ENCODE measurements at regions not wholly inside any gene's neighbourhood (a gene's known extent, or its start where the extent isn't known, plus 50 kb on each side); places are given as distances from the start of the nearest gene placed in this dataset.

- H3K4me3 ChIP-seq, result no peak overlapping the region
- H3K27ac ChIP-seq, result no peak overlapping the region
- H3K9ac ChIP-seq (ENCODE audit: insufficient read length), result no peak overlapping the region
- DNase-seq (ENCODE audit: low read depth, low spot score), result no peak
- no peaks in the 10 kb centered on the region for H3K9me3 ChIP-seq (ENCODE audit: low read depth, low read length)
- no peak for TF ChIP-seq EZH2 (IDR thresholded peaks at IDR 0.05)
- H3K36me3 ChIP-seq (ENCODE audit: insufficient read depth, low read length), result no peaks in the 10 kb centered on the region
Observed at GRCh38 chr10:90481326-90481923, 376.4 kb downstream of the HTR7 start.

- no peak for TF ChIP-seq EZH2 (IDR thresholded peaks at IDR 0.05)
- TF ChIP-seq POLR2AphosphoS5 (IDR thresholded peaks at IDR 0.05; ENCODE audit: borderline replicate concordance, low read depth, low read length), result no peak
- no peak for TF ChIP-seq FOXP2 (optimal IDR thresholded peaks at IDR 0.05; ENCODE audit: control extremely low read depth, extremely low read length, insufficient read depth)
- no peak for DNase-seq (ENCODE audit: low read depth, low spot score)
- Histone ChIP-seq H3K9me3 (ENCODE audit: low read depth, low read length) (no peaks in the 10 kb centered on the region), H3K4me3 (no peak overlapping the region), H3K9ac (ENCODE audit: insufficient read length) (no peak overlapping the region), H3K27ac (no peak overlapping the region), H3K36me3 (ENCODE audit: insufficient read depth, low read length) (no peaks in the 10 kb centered on the region)
Observed at GRCh38 chr10:90484518-90484917, 373.3 kb downstream of the HTR7 start.

DNA sequence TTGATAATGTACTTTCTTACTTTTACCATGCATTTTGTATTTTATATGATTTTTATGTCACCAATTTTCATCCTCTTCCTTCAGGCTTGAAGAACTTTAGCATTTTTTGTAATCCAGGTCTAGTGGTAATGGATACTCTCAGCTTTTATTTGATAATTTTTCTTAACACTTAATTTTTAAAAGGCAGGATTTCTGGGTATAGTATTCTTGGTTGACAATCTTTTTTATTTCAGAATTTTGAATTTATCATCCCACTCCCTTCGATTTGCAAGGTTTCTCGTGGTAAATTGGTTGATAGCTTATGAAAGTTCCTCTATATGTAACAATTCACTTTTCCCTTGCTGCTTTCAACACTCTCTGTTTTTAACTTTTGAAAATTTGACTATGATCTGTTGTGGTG, 363.7 kb downstream of the HTR7 start:
- no peak for DNase-seq (ENCODE audit: low read depth, low spot score)
- TF ChIP-seq POLR2AphosphoS5 (IDR thresholded peaks at IDR 0.05; ENCODE audit: borderline replicate concordance, low read depth, low read length), result no peak
- TF ChIP-seq EZH2 (IDR thresholded peaks at IDR 0.05), result no peak
- TF ChIP-seq FOXP2 (optimal IDR thresholded peaks at IDR 0.05; ENCODE audit: control extremely low read depth, extremely low read length, insufficient read depth), result no peak
- Histone ChIP-seq H3K9me3 (ENCODE audit: low read depth, low read length) (no peaks in the 10 kb centered on the region), H3K27ac (no peak overlapping the region), H3K4me3 (no peak overlapping the region), H3K9ac (ENCODE audit: insufficient read length) (no peak overlapping the region), H3K36me3 (ENCODE audit: insufficient read depth, low read length) (no peaks in the 10 kb centered on the region)

DNA sequence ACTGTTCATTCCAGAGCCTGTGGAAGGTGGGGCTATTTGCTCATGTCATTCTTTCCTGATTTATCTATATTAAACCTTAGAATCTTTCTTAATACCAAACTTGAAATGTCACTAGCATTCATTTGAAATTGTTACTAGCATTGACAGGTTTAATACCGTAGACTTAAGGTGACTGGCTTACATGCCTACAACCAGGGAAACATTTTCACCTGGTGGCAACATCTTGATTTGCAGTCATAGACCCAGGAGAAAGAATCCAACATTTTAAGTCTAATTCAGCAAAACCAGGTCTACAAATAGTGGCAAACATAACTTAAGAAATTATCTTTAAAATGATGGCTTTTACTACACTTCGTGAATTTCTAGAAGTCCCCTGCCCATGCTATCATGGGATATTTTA, 353.7 kb downstream of the HTR7 start:
- Histone ChIP-seq H3K9me3 (ENCODE audit: low read depth, low read length) (no peaks in the 10 kb centered on the region), H3K36me3 (ENCODE audit: insufficient read depth, low read length) (no peaks in the 10 kb centered on the region), H3K4me3 (no peak overlapping the region), H3K9ac (ENCODE audit: insufficient read length) (no peak overlapping the region), H3K27ac (no peak overlapping the region)
- TF ChIP-seq EZH2 (IDR thresholded peaks at IDR 0.05), result no peak
- TF ChIP-seq POLR2AphosphoS5 (IDR thresholded peaks at IDR 0.05; ENCODE audit: borderline replicate concordance, low read depth, low read length), result no peak
- TF ChIP-seq FOXP2 (optimal IDR thresholded peaks at IDR 0.05; ENCODE audit: control extremely low read depth, extremely low read length, insufficient read depth), result no peak
- no peak for DNase-seq (ENCODE audit: low read depth, low spot score)

GRCh38 chr10:90526721-90527120, 331.1 kb downstream of the HTR7 start:
- no peak for DNase-seq (ENCODE audit: low read depth, low spot score)
- no peak overlapping the region for H3K27ac ChIP-seq

GRCh38 chr10:90530521-90530920, 327.3 kb downstream of the HTR7 start:
- DNase-seq (ENCODE audit: low read depth, low spot score), result no peak
- Histone ChIP-seq H3K4me3 (no peak overlapping the region), H3K36me3 (ENCODE audit: insufficient read depth, low read length) (no peaks in the 10 kb centered on the region), H3K9ac (ENCODE audit: insufficient read length) (no peak overlapping the region), H3K27ac (no peak overlapping the region), H3K9me3 (ENCODE audit: low read depth, low read length) (no peaks in the 10 kb centered on the region)
- TF ChIP-seq FOXP2 (optimal IDR thresholded peaks at IDR 0.05; ENCODE audit: control extremely low read depth, extremely low read length, insufficient read depth) (no peak), POLR2AphosphoS5 (IDR thresholded peaks at IDR 0.05; ENCODE audit: borderline replicate concordance, low read depth, low read length) (no peak), EZH2 (IDR thresholded peaks at IDR 0.05) (no peak)

More at GRCh38 chr10:90526721-90527120, 331.1 kb downstream of the HTR7 start:
- Histone ChIP-seq H3K4me3 (no peak overlapping the region), H3K9ac (ENCODE audit: insufficient read length) (no peak overlapping the region), H3K36me3 (ENCODE audit: insufficient read depth, low read length) (no peaks in the 10 kb centered on the region), H3K9me3 (ENCODE audit: low read depth, low read length) (no peaks in the 10 kb centered on the region)
- TF ChIP-seq EZH2 (IDR thresholded peaks at IDR 0.05), result no peak
- no peak for TF ChIP-seq POLR2AphosphoS5 (IDR thresholded peaks at IDR 0.05; ENCODE audit: borderline replicate concordance, low read depth, low read length)
- TF ChIP-seq FOXP2 (optimal IDR thresholded peaks at IDR 0.05; ENCODE audit: control extremely low read depth, extremely low read length, insufficient read depth), result no peak

- DNase-seq (ENCODE audit: low read depth, low spot score), result no peak
- H3K27ac ChIP-seq, result no peak overlapping the region
- no peaks in the 10 kb centered on the region for H3K36me3 ChIP-seq (ENCODE audit: insufficient read depth, low read length)
- H3K9me3 ChIP-seq (ENCODE audit: low read depth, low read length), result no peaks in the 10 kb centered on the region
- H3K9ac ChIP-seq (ENCODE audit: insufficient read length), result no peak overlapping the region
- H3K4me3 ChIP-seq, result no peak overlapping the region
- TF ChIP-seq FOXP2 (optimal IDR thresholded peaks at IDR 0.05; ENCODE audit: control extremely low read depth, extremely low read length, insufficient read depth) (no peak), EZH2 (IDR thresholded peaks at IDR 0.05) (no peak), POLR2AphosphoS5 (IDR thresholded peaks at IDR 0.05; ENCODE audit: borderline replicate concordance, low read depth, low read length) (no peak)
Observed at GRCh38 chr10:90557385-90557784, 300.5 kb downstream of the HTR7 start.

DNA sequence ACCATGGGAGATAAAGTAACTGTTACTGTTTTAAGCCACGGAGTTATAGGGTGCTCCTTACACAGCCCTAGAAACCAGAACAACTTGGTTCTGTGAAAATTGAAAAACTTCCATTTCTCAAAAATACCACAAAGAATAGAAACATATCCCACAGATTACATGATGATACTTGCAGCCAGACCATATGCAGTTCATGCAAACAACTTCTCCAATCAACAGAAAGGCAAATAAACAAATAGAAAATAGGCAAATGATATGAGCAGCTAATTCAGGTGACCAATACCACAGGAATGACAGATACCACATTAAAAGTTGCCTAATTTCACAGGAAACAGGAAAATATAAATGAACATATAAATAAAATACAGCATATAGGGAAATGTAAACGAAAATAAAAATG, 297.5 kb downstream of the HTR7 start:
- Histone ChIP-seq H3K27ac (no peak overlapping the region), H3K4me3 (no peak overlapping the region), H3K36me3 (ENCODE audit: insufficient read depth, low read length) (no peaks in the 10 kb centered on the region), H3K9me3 (ENCODE audit: low read depth, low read length) (no peaks in the 10 kb centered on the region), H3K9ac (ENCODE audit: insufficient read length) (no peak overlapping the region)
- DNase-seq (ENCODE audit: low read depth, low spot score), result no peak
- TF ChIP-seq FOXP2 (optimal IDR thresholded peaks at IDR 0.05; ENCODE audit: control extremely low read depth, extremely low read length, insufficient read depth) (no peak), POLR2AphosphoS5 (IDR thresholded peaks at IDR 0.05; ENCODE audit: borderline replicate concordance, low read depth, low read length) (no peak), EZH2 (IDR thresholded peaks at IDR 0.05) (no peak)

- Histone ChIP-seq H3K4me3 (no peak overlapping the region), H3K9ac (ENCODE audit: insufficient read length) (no peak overlapping the region), H3K27ac (no peak overlapping the region), H3K9me3 (ENCODE audit: low read depth, low read length) (no peaks in the 10 kb centered on the region), H3K36me3 (ENCODE audit: insufficient read depth, low read length) (no peaks in the 10 kb centered on the region)
- TF ChIP-seq FOXP2 (optimal IDR thresholded peaks at IDR 0.05; ENCODE audit: control extremely low read depth, extremely low read length, insufficient read depth), result no peak
- no peak for TF ChIP-seq EZH2 (IDR thresholded peaks at IDR 0.05)
- TF ChIP-seq POLR2AphosphoS5 (IDR thresholded peaks at IDR 0.05; ENCODE audit: borderline replicate concordance, low read depth, low read length), result no peak
- DNase-seq (ENCODE audit: low read depth, low spot score), result no peak
Observed at GRCh38 chr10:90561666-90562065, 296.2 kb downstream of the HTR7 start.
